B cell (primary cell): ENCODE measurements at regions not wholly inside any gene's neighbourhood (a gene's known extent, or its start where the extent isn't known, plus 50 kb on each side); places are given as distances from the start of the nearest gene placed in this dataset.
"Not testable (repeated sequence)": the region's sequence is repeated elsewhere in the genome, so short reads cannot be mapped to it uniquely, and the experiment has no call there.

Experiments
- EZH2 ChIP-seq: IDR thresholded peaks from 2 replicates; pipeline ENCODE4 v1.6.1; 2012; ENCODE audit warnings: borderline replicate concordance, low read depth, mild to moderate bottlenecking, moderate library complexity, low read length; ENCODE audit not compliant: insufficient read depth, poor library complexity, severe bottlenecking
- TF ChIP-seq, protein P1 (sequence below): fragments of 200-600 bp; IDR thresholded peaks from one replicate; pipeline ENCODE4 v1.8.0; 2022; ENCODE audit warnings: antibody characterized with exemption, mild to moderate bottlenecking

DNA sequence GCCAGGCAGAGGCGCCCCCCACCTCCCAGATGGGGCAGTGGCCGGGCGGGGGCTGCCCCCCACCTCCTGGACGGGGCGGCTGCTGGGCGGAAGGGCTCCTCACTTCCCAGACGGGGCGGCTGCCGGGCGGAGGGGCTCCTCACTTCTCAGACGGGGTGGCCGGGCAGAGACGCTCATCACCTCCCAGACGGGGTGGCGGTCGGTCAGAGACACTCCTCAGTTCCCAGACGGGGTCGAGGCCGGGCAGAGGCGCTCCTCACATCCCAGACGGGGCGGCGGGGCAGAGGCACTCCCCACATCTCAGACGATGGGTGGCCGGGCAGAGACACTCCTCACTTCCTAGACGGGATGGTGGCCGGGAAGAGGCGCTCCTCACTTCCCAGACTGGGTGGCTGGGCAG, 79.9 kb upstream of the OR9Q1 start:
- TF ChIP-seq, protein P1, sequence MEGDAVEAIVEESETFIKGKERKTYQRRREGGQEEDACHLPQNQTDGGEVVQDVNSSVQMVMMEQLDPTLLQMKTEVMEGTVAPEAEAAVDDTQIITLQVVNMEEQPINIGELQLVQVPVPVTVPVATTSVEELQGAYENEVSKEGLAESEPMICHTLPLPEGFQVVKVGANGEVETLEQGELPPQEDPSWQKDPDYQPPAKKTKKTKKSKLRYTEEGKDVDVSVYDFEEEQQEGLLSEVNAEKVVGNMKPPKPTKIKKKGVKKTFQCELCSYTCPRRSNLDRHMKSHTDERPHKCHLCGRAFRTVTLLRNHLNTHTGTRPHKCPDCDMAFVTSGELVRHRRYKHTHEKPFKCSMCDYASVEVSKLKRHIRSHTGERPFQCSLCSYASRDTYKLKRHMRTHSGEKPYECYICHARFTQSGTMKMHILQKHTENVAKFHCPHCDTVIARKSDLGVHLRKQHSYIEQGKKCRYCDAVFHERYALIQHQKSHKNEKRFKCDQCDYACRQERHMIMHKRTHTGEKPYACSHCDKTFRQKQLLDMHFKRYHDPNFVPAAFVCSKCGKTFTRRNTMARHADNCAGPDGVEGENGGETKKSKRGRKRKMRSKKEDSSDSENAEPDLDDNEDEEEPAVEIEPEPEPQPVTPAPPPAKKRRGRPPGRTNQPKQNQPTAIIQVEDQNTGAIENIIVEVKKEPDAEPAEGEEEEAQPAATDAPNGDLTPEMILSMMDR, result not testable (repeated sequence)
- TF ChIP-seq EZH2, result not testable (repeated sequence)
